ENCODE measurements at regions not wholly inside any gene's neighbourhood (a gene's known extent, or its start where the extent isn't known, plus 50 kb on each side); places are given as distances from the start of the nearest gene placed in this dataset.

- Histone ChIP-seq H3K36me3 (no peaks in the 10 kb centered on the region), H3K4me3 (no peak overlapping the region), H3K4me1 (ENCODE audit: low read depth) (no peaks in the 10 kb centered on the region), H3K27me3 (no peaks in the 10 kb centered on the region), H3K9me3 (ENCODE audit: low read depth) (no peaks in the 10 kb centered on the region), H3K27ac (no peak overlapping the region)
- DNase-seq (ENCODE audit: low read depth in 1 of 2, low spot score in 1 of 2), result no peak
- TF ChIP-seq CTCF (IDR thresholded peaks at IDR 0.05; ENCODE audit: low read depth, low read length), result no peak
These were observed 111.1 kb upstream of the ANO1 start for GRCh38 chr11:69966910-69967483.

GRCh38 chr11:69967484-69967883 lies 110.6 kb upstream of the ANO1 start:
- Histone ChIP-seq H3K9me3 (ENCODE audit: low read depth) (no peaks in the 10 kb centered on the region), H3K27ac (no peak overlapping the region), H3K4me1 (ENCODE audit: low read depth) (no peaks in the 10 kb centered on the region), H3K4me3 (no peak overlapping the region), H3K27me3 (no peaks in the 10 kb centered on the region), H3K36me3 (no peaks in the 10 kb centered on the region)
- TF ChIP-seq CTCF (IDR thresholded peaks at IDR 0.05; ENCODE audit: low read depth, low read length), result no peak
- no peak for DNase-seq (ENCODE audit: low read depth in 1 of 2, low spot score in 1 of 2)

DNA sequence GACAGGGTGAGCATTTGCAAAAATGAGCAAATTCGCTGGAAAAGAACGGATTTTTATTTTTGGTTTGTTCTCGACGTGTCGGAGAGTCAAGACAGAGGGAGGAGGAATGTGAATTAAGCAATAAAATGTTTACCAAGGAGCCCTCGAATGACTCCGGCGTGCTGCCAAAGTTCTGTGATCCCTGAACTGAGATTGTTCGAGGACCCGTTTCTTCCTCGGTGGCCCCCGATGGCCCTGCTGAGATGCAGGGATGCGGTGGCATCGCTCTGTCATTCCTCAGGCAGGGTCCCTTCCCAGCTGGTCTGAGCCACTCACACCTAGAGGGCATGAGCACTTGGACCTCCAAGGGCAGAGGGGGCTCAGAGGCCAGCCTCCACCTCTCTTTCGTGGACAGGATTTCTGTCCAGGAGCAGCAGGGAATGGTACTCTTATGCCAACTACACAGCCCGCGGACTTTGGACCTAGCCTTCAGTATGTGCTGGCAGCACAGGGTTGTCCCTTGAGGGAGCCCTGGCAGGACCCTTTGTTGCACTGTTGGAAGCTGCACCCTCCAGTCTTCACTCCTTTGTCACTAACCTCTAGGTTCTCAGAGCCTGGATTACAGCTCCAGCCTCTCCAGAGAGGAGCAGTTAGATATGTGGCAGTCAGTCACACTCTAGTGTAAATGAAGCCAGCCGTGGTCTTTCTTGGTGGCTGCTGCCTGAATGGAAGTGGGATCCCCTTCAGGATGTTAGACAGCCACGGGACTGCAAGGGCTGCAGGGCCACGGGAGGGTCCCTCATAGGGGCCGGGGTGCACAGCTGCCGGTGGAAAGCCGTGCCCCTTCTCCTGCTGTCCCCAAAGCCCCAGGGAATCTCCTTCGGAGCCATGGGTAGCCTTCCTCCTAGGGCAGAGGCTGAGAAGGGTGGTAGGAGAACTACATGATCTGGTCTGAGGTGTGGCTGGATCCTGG lies 109.4 kb upstream of the ANO1 start:
- no peak overlapping the region for H3K27ac ChIP-seq
- H3K4me1 ChIP-seq (ENCODE audit: low read depth), result no peaks in the 10 kb centered on the region
- TF ChIP-seq CTCF (IDR thresholded peaks at IDR 0.05; ENCODE audit: low read depth, low read length), result no peak
- H3K27me3 ChIP-seq, result no peaks in the 10 kb centered on the region
- H3K9me3 ChIP-seq (ENCODE audit: low read depth), result no peaks in the 10 kb centered on the region
- no peak overlapping the region for H3K4me3 ChIP-seq
- H3K36me3 ChIP-seq, result no peaks in the 10 kb centered on the region
- no peak for DNase-seq (ENCODE audit: low read depth in 1 of 2, low spot score in 1 of 2)

- no peaks in the 10 kb centered on the region for H3K36me3 ChIP-seq
- H3K4me1 ChIP-seq (ENCODE audit: low read depth), result no peaks in the 10 kb centered on the region
- H3K27ac ChIP-seq, result no peak overlapping the region
- no peak overlapping the region for H3K4me3 ChIP-seq
- no peaks in the 10 kb centered on the region for H3K9me3 ChIP-seq (ENCODE audit: low read depth)
- TF ChIP-seq CTCF (IDR thresholded peaks at IDR 0.05; ENCODE audit: low read depth, low read length), result no peak
- peak in 1 of 2 donors; percentile 9 for DNase-seq (ENCODE audit: low read depth in 1 of 2, low spot score in 1 of 2)
- H3K27me3 ChIP-seq, result no peaks in the 10 kb centered on the region
These were observed 108.0 kb upstream of the ANO1 start for GRCh38 chr11:69969890-69970784.

- H3K36me3 ChIP-seq, result no peaks in the 10 kb centered on the region
- H3K9me3 ChIP-seq (ENCODE audit: low read depth), result no peaks in the 10 kb centered on the region
- no peaks in the 10 kb centered on the region for H3K4me1 ChIP-seq (ENCODE audit: low read depth)
- no peak for TF ChIP-seq CTCF (IDR thresholded peaks at IDR 0.05; ENCODE audit: low read depth, low read length)
- DNase-seq (ENCODE audit: low read depth in 1 of 2, low spot score in 1 of 2), result no peak
- H3K4me3 ChIP-seq, result no peak overlapping the region
- H3K27ac ChIP-seq, result no peak overlapping the region
- no peaks in the 10 kb centered on the region for H3K27me3 ChIP-seq
These were observed 107.2 kb upstream of the ANO1 start for GRCh38 chr11:69970785-69971535.
